ENCODE measurements at regions not wholly inside any gene's neighbourhood (a gene's known extent, or its start where the extent isn't known, plus 50 kb on each side); places are given as distances from the start of the nearest gene placed in this dataset.

DNA sequence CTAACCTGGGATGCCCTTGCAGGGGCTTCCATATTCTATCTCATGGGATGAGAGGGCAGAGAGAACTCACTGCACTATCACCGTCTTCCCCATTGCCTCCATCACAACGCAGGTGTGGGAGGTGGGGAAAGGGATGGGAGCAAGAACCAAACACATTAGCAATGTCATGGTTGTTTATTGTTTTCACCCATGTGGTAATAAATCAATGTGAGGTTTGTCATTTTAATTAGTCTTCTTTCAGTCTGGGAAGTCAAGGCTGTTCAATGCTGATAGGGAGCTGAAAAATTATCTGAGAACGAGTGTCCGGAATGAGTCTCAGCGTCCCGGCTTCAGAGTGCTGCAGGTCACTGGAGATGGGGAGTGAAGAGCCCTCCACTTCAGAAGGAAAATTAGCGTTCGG, 268.5 kb downstream of the DUSP10 start:
- Histone ChIP-seq H3K9me3 (ENCODE audit: insufficient read depth, low read depth, low read length) (no peaks in the 10 kb centered on the region), H3K4me1 (ENCODE audit: insufficient read depth, low read length) (peaks cover 3% of the 10 kb centered on the region), H3K79me2 (ENCODE audit: insufficient read depth, low read length) (no peaks in the 10 kb centered on the region), H3K27ac (ENCODE audit: low read depth, low read length) (no peak overlapping the region), H2AFZ (ENCODE audit: low read depth, low read length) (no peak overlapping the region), H4K20me1 (ENCODE audit: insufficient read depth, low read length) (no peaks in the 10 kb centered on the region), H3K9ac (ENCODE audit: low read length) (no peak overlapping the region), H3K27me3 (ENCODE audit: insufficient read depth, low read length) (no peaks in the 10 kb centered on the region), H3K4me3 (ENCODE audit: insufficient read depth, low read depth, low read length) (no peak overlapping the region), H3K4me2 (ENCODE audit: low read length) (no peak overlapping the region), H3K36me3 (ENCODE audit: insufficient read depth, low read length) (no peaks in the 10 kb centered on the region)
- no peak for DNase-seq (ENCODE audit: low read depth)
- Mint-ChIP-seq H3K9me3 (ENCODE audit: unreplicated experiment) (peaks cover 5% of the 10 kb centered on the region), H3K36me3 (ENCODE audit: low read depth, unreplicated experiment) (no peaks in the 10 kb centered on the region), H3K27ac (ENCODE audit: unreplicated experiment) (peak overlapping the region; percentile 14), H3K27me3 (ENCODE audit: low read depth, unreplicated experiment) (no peaks in the 10 kb centered on the region), H3K4me3 (ENCODE audit: unreplicated experiment) (no peak overlapping the region), H3K4me1 (ENCODE audit: low read depth, unreplicated experiment) (peaks cover 19% of the 10 kb centered on the region)
- TF ChIP-seq EZH2 (IDR thresholded peaks at IDR 0.05; ENCODE audit: insufficient read depth, low read length): no peak
- TF ChIP-seq, protein P1, sequence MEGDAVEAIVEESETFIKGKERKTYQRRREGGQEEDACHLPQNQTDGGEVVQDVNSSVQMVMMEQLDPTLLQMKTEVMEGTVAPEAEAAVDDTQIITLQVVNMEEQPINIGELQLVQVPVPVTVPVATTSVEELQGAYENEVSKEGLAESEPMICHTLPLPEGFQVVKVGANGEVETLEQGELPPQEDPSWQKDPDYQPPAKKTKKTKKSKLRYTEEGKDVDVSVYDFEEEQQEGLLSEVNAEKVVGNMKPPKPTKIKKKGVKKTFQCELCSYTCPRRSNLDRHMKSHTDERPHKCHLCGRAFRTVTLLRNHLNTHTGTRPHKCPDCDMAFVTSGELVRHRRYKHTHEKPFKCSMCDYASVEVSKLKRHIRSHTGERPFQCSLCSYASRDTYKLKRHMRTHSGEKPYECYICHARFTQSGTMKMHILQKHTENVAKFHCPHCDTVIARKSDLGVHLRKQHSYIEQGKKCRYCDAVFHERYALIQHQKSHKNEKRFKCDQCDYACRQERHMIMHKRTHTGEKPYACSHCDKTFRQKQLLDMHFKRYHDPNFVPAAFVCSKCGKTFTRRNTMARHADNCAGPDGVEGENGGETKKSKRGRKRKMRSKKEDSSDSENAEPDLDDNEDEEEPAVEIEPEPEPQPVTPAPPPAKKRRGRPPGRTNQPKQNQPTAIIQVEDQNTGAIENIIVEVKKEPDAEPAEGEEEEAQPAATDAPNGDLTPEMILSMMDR (IDR thresholded peaks at IDR 0.05; ENCODE audit: insufficient read depth, low read depth, low read length): no peak
- FAIRE-seq: no peak

DNA sequence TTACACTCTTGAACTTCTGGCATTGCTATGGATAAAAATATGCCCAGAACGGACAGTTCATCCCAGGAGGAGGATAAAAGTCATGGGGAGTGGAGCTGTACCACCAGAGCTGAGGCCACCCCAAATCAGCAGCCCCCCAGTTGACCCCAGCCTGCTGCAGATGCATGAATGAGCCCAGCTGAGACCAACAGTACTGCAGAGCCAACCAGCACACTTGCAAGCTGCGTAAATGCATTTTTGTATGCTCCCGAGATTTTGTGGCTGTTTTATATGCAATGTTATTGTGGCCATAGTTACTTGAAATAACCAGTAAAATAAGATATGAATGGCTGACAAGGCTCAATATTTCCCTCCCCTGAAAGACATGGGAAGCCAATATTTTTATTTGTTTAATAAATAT, 264.6 kb downstream of the DUSP10 start:
- Histone ChIP-seq H2AFZ (ENCODE audit: low read depth, low read length) (no peak overlapping the region), H4K20me1 (ENCODE audit: insufficient read depth, low read length) (no peaks in the 10 kb centered on the region), H3K36me3 (ENCODE audit: insufficient read depth, low read length) (no peaks in the 10 kb centered on the region), H3K9ac (ENCODE audit: low read length) (no peak overlapping the region), H3K4me3 (ENCODE audit: insufficient read depth, low read depth, low read length) (no peak overlapping the region), H3K9me3 (ENCODE audit: insufficient read depth, low read depth, low read length) (no peaks in the 10 kb centered on the region), H3K79me2 (ENCODE audit: insufficient read depth, low read length) (no peaks in the 10 kb centered on the region), H3K27me3 (ENCODE audit: insufficient read depth, low read length) (no peaks in the 10 kb centered on the region), H3K27ac (ENCODE audit: low read depth, low read length) (no peak overlapping the region), H3K4me2 (ENCODE audit: low read length) (no peak overlapping the region), H3K4me1 (ENCODE audit: insufficient read depth, low read length) (peaks cover 4% of the 10 kb centered on the region)
- DNase-seq (ENCODE audit: low read depth) (no peak), FAIRE-seq (no peak)
- TF ChIP-seq, protein P1 (IDR thresholded peaks at IDR 0.05; ENCODE audit: insufficient read depth, low read depth, low read length): no peak
- no peak for TF ChIP-seq EZH2 (IDR thresholded peaks at IDR 0.05; ENCODE audit: insufficient read depth, low read length)
- no peak overlapping the region for H3K4me3 Mint-ChIP-seq (ENCODE audit: unreplicated experiment)
- no peaks in the 10 kb centered on the region for H3K36me3 Mint-ChIP-seq (ENCODE audit: low read depth, unreplicated experiment)
- H3K9me3 Mint-ChIP-seq (ENCODE audit: unreplicated experiment): peaks cover 2% of the 10 kb centered on the region
- H3K4me1 Mint-ChIP-seq (ENCODE audit: low read depth, unreplicated experiment): peaks cover 12% of the 10 kb centered on the region
- no peak overlapping the region for H3K27ac Mint-ChIP-seq (ENCODE audit: unreplicated experiment)
- H3K27me3 Mint-ChIP-seq (ENCODE audit: low read depth, unreplicated experiment): no peaks in the 10 kb centered on the region

DNA sequence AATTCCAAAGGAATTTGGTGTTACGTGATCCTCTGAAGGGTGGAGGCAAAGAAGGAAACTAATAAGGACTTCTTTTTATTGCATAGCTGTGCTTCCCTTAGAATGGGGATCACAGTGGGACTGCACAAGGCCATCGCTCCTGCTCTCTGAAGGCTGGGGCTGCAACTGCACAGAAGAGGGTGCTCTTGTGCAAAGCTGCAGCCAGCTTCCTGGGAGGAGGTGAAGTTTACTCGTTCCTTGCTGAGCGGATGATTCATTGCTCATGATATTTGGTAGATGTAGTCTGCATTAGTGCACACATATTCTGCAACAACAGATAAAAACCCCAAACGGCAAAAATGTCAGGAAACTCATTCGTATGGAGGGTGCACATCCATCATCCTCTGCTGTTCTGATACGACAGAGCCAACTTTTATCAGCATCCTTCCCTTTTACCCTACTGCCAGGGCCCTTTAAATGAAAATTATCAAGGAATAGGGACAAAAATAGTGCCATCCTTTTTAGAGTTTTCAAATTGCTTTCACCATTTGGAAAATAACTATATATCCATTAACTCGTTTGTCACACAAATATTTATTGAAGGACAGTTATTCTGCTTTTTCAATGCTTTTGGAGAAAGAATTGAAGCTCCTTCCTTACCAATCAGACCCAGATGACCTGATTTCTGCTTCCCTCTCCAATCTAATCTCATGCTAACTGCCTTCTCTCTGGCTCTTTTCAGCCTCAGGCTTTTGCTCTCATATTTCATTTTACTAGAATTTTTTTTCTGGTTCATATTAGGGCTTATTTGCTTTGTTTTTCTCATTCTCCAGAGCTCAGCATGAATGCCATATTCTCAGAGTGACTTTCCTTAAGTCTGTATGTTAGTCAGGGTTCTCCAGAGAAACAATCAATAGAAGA, 263.6 kb downstream of the DUSP10 start:
- no peaks in the 10 kb centered on the region for H3K27me3 Mint-ChIP-seq (ENCODE audit: low read depth, unreplicated experiment)
- no peak overlapping the region for H3K27ac Mint-ChIP-seq (ENCODE audit: unreplicated experiment)
- no peak for TF ChIP-seq EZH2 (IDR thresholded peaks at IDR 0.05; ENCODE audit: insufficient read depth, low read length)
- TF ChIP-seq, protein P1 (IDR thresholded peaks at IDR 0.05; ENCODE audit: insufficient read depth, low read depth, low read length): peak; percentile 93
- no peaks in the 10 kb centered on the region for H3K36me3 ChIP-seq (ENCODE audit: insufficient read depth, low read length)
- FAIRE-seq (peak; percentile 87), DNase-seq (ENCODE audit: low read depth) (peak; percentile 82)
- no peaks in the 10 kb centered on the region for H4K20me1 ChIP-seq (ENCODE audit: insufficient read depth, low read length)
- no peak overlapping the region for H3K9ac ChIP-seq (ENCODE audit: low read length)
- H2AFZ ChIP-seq (ENCODE audit: low read depth, low read length): no peak overlapping the region
- peaks cover 2% of the 10 kb centered on the region for H3K9me3 Mint-ChIP-seq (ENCODE audit: unreplicated experiment)
- no peaks in the 10 kb centered on the region for H3K9me3 ChIP-seq (ENCODE audit: insufficient read depth, low read depth, low read length)
- H3K27me3 ChIP-seq (ENCODE audit: insufficient read depth, low read length): no peaks in the 10 kb centered on the region
- H3K79me2 ChIP-seq (ENCODE audit: insufficient read depth, low read length): no peaks in the 10 kb centered on the region
- H3K27ac ChIP-seq (ENCODE audit: low read depth, low read length): no peak overlapping the region
- H3K4me3 Mint-ChIP-seq (ENCODE audit: unreplicated experiment): no peak overlapping the region
- H3K4me3 ChIP-seq (ENCODE audit: insufficient read depth, low read depth, low read length): no peak overlapping the region
- peaks cover 16% of the 10 kb centered on the region for H3K4me1 Mint-ChIP-seq (ENCODE audit: low read depth, unreplicated experiment)
- no peaks in the 10 kb centered on the region for H3K36me3 Mint-ChIP-seq (ENCODE audit: low read depth, unreplicated experiment)
- peak overlapping the region; percentile 43 for H3K4me2 ChIP-seq (ENCODE audit: low read length)
- H3K4me1 ChIP-seq (ENCODE audit: insufficient read depth, low read length): peaks cover 4% of the 10 kb centered on the region

Measured in astrocyte (in vitro differentiated cells and primary cell).